ENCODE measurements at regions not wholly inside any gene's neighbourhood (a gene's known extent, or its start where the extent isn't known, plus 50 kb on each side); places are given as distances from the start of the nearest gene placed in this dataset.

DNA sequence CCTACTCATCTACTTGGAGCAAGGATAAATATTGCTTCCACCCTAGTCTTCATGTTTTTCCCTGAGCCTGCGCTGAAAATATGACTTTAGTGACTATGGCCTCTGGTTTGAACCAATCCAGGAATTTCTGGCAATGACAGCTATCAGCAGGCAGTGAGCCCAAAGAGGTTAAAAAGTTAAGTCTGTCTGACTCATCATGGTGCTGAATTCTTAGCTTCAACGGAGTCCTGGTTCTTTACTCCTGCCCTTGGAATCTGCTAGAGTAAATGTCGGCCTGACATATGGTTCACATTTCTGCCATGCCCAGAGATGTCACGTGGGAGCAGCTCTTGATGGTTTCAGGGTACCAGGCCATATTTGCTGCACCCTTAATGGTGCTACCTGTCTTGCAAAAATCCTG lies 351.6 kb upstream of the PLXNA2 start:
- DNase-seq (ENCODE audit: extremely low spot score in 2 of 2), result peak in 1 of 2 donors; percentile 16
- Histone ChIP-seq H3K4me1 (no peaks in the 10 kb centered on the region), H3K36me3 (no peaks in the 10 kb centered on the region), H3K9me3 (no peaks in the 10 kb centered on the region), H3K27ac (no peak overlapping the region), H3K27me3 (no peaks in the 10 kb centered on the region), H3K4me3 (no peak overlapping the region)
- intact Hi-C loops (cut with DNase I), result no loop called here
- TF ChIP-seq POLR2A (IDR thresholded peaks at IDR 0.05) (no peak), POLR2AphosphoS5 (IDR thresholded peaks at IDR 0.05; ENCODE audit: insufficient read depth in 1 of 2, low read depth in 1 of 2) (no peak)
- TF ChIP-seq, protein P1, sequence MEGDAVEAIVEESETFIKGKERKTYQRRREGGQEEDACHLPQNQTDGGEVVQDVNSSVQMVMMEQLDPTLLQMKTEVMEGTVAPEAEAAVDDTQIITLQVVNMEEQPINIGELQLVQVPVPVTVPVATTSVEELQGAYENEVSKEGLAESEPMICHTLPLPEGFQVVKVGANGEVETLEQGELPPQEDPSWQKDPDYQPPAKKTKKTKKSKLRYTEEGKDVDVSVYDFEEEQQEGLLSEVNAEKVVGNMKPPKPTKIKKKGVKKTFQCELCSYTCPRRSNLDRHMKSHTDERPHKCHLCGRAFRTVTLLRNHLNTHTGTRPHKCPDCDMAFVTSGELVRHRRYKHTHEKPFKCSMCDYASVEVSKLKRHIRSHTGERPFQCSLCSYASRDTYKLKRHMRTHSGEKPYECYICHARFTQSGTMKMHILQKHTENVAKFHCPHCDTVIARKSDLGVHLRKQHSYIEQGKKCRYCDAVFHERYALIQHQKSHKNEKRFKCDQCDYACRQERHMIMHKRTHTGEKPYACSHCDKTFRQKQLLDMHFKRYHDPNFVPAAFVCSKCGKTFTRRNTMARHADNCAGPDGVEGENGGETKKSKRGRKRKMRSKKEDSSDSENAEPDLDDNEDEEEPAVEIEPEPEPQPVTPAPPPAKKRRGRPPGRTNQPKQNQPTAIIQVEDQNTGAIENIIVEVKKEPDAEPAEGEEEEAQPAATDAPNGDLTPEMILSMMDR (IDR thresholded peaks at IDR 0.05), result no peak

DNA sequence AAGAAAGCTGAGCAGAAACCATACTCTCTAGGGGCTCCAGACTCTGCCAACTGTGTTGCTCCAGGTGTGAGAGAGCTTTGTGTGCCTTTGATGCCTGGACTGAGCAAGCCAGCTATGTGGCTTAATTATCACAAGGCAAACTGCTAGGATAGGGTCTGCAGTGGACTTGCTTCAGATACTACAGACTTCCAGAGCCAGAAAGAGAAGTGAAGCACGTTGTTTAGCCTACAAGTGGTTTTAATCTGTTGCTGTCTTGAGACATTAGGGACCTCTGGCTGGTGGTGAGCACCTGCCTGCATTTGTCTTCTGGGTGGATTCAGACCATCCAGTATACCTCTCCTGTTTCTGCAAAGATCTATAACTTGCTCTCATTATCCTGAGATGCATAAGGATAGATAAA lies 353.4 kb upstream of the PLXNA2 start:
- intact Hi-C loops (cut with DNase I), result no loop called here
- Histone ChIP-seq H3K27me3 (no peaks in the 10 kb centered on the region), H3K9me3 (no peaks in the 10 kb centered on the region), H3K36me3 (no peaks in the 10 kb centered on the region), H3K27ac (no peak overlapping the region), H3K4me3 (no peak overlapping the region), H3K4me1 (no peaks in the 10 kb centered on the region)
- TF ChIP-seq POLR2A (IDR thresholded peaks at IDR 0.05) (no peak), POLR2AphosphoS5 (IDR thresholded peaks at IDR 0.05; ENCODE audit: insufficient read depth in 1 of 2, low read depth in 1 of 2) (no peak)
- TF ChIP-seq, protein P1 (IDR thresholded peaks at IDR 0.05), result no peak
- peak; percentile 25 to 37 for DNase-seq (ENCODE audit: extremely low spot score in 2 of 2)

DNA sequence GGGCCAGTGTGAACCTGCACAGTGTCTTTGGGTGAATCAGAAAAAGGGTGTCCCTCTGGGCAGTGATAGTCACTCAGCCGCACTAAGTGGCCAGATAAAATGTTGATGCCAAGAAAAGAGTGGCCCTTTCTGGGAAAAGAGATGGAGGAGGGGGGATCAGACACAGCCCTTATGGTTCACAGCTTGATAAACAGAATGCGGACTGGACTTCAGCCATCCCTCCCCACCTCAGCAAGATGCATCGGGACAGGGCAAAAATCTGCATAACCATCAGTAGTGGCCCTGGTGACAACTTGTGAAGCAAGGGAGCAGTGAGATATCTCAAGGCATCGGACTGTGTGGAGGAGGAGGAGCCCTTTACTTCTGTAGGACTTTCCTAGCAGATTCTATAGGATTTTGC lies 353.8 kb upstream of the PLXNA2 start:
- DNase-seq (ENCODE audit: extremely low spot score in 2 of 2), result peak; percentile 22 to 32
- Histone ChIP-seq H3K27me3 (no peaks in the 10 kb centered on the region), H3K36me3 (no peaks in the 10 kb centered on the region), H3K27ac (no peak overlapping the region), H3K4me1 (no peaks in the 10 kb centered on the region), H3K9me3 (no peaks in the 10 kb centered on the region), H3K4me3 (no peak overlapping the region)
- TF ChIP-seq POLR2A (IDR thresholded peaks at IDR 0.05), result no peak
- no peak for TF ChIP-seq POLR2AphosphoS5 (IDR thresholded peaks at IDR 0.05; ENCODE audit: insufficient read depth in 1 of 2, low read depth in 1 of 2)
- TF ChIP-seq, protein P1 (IDR thresholded peaks at IDR 0.05), result no peak
- intact Hi-C loops (cut with DNase I), result no loop called here

DNA sequence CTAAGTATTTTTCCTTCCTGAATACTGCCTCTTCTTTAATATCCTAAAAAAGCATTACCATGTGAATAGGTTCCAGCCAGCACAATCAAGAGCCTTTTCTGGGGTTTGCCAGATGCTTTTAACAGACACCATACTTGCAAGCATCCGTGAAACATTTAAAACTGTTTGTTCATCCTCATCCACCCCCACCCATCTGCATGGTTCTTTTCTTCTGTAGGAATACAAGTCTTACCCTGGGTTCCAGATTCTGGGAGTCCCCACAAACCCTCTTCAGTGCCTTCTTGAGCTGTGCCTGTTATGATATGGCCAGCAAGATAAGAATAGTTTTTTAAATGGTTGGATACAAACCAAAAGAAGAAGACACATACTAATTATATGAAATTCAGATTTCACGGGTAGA lies 354.9 kb upstream of the PLXNA2 start:
- no peak for DNase-seq (ENCODE audit: extremely low spot score in 2 of 2)
- no peaks in the 10 kb centered on the region for H3K4me1 ChIP-seq
- no peak for TF ChIP-seq POLR2AphosphoS5 (IDR thresholded peaks at IDR 0.05; ENCODE audit: insufficient read depth in 1 of 2, low read depth in 1 of 2)
- no peak for TF ChIP-seq POLR2A (IDR thresholded peaks at IDR 0.05)
- H3K27ac ChIP-seq, result no peak overlapping the region
- H3K36me3 ChIP-seq, result no peaks in the 10 kb centered on the region
- no peaks in the 10 kb centered on the region for H3K27me3 ChIP-seq
- H3K4me3 ChIP-seq, result no peak overlapping the region
- no peaks in the 10 kb centered on the region for H3K9me3 ChIP-seq
- intact Hi-C loops (cut with DNase I), result no loop called here

DNA sequence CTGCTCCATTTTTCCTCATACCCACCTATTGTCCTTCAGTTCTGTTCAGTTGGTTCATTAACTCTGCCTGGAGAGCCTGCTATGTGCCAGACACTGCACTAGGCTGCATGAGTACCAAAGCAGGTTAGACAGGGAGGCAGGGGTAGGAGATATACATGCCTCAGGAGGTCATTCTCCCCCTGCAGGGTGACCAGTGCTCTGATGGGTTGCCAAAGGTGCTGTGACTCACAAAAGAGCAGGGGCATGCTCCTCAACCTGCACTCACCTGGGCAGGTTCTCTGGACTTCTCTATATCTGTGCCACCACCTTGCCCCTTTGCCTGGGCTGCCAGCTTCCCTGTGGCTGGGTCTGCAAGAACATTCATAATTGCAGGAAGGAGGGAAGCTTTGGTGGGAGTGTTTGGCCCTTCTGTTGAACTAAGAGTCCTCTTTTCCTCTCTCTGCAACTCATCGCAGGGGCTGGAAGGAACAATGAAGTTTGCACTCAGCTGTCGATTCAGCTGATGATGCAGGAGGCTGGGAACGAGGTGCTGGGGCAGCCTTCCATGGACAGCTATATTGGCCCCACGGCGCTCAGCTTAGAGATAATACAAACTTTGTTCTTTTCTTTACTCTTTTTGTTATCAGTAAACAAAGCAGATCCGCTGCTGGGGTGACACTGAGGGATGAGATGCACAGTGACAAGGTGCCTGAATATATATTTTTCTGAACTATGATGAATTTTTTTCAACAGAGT lies 356.4 kb upstream of the PLXNA2 start:
- TF ChIP-seq, protein P1 (IDR thresholded peaks at IDR 0.05), result no peak
- TF ChIP-seq POLR2AphosphoS5 (IDR thresholded peaks at IDR 0.05; ENCODE audit: insufficient read depth in 1 of 2, low read depth in 1 of 2) (no peak), POLR2A (IDR thresholded peaks at IDR 0.05) (no peak)
- Histone ChIP-seq H3K4me1 (no peaks in the 10 kb centered on the region), H3K9me3 (no peaks in the 10 kb centered on the region), H3K27ac (no peak overlapping the region), H3K36me3 (no peaks in the 10 kb centered on the region), H3K4me3 (no peak overlapping the region), H3K27me3 (no peaks in the 10 kb centered on the region)
- DNase-seq (ENCODE audit: extremely low spot score in 2 of 2), result peak; percentile 79 to 82
- intact Hi-C loops (cut with DNase I), result no loop called here
